Coronary artery (tissue), 2 donors: ENCODE measurements at regions not wholly inside any gene's neighbourhood (a gene's known extent, or its start where the extent isn't known, plus 50 kb on each side); places are given as distances from the start of the nearest gene placed in this dataset.
"Not testable (repeated sequence)": the region's sequence is repeated elsewhere in the genome, so short reads cannot be mapped to it uniquely, and the experiment has no call there.

Experiments used
- DNase-seq: peaks from one replicate; pipeline ENCODE4 v3.0.0-alpha.2; 2017; ENCODE audit warnings: low spot score
- H3K27ac ChIP-seq, 2 donors: fragments of 200-600 bp; sonication (generic); one replicate each; pipeline ENCODE4 v1.5.1; 2016 to 2019
- H3K4me3 ChIP-seq: fragments of 200-600 bp; sonication (generic); 2 replicates; pipeline ENCODE4 v1.5.1; 2016; ENCODE audit warnings: mild to moderate bottlenecking, moderate library complexity
- TF ChIP-seq, protein P1 (sequence below): fragments of 200-600 bp; sonication (generic); IDR thresholded peaks from one replicate; pipeline ENCODE4 v1.5.1; 2019; ENCODE audit warnings: antibody characterized with exemption

DNA sequence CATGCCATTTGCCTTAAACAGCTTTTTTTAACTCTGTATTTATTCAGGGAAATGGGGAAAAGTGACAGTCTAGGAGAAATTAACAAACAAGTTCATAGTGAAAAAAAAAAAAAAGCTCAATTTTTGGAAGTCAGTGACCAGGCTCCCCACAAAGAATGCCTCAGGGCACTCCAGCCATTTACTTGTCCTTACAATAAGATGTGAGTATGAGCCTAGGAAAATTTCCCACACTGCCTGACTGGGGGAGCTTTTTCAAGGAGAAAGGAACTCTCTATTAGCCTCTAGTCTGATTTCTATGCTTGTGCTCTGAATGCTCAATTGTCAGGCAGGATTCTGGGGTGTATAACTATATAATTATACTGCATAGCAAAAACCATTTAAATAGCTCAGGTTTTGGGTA, 74.9 kb upstream of the NRBF2 start:
- no peak for DNase-seq
- Histone ChIP-seq H3K4me3 (no peak overlapping the region), H3K27ac (no peak overlapping the region)
- TF ChIP-seq, protein P1, sequence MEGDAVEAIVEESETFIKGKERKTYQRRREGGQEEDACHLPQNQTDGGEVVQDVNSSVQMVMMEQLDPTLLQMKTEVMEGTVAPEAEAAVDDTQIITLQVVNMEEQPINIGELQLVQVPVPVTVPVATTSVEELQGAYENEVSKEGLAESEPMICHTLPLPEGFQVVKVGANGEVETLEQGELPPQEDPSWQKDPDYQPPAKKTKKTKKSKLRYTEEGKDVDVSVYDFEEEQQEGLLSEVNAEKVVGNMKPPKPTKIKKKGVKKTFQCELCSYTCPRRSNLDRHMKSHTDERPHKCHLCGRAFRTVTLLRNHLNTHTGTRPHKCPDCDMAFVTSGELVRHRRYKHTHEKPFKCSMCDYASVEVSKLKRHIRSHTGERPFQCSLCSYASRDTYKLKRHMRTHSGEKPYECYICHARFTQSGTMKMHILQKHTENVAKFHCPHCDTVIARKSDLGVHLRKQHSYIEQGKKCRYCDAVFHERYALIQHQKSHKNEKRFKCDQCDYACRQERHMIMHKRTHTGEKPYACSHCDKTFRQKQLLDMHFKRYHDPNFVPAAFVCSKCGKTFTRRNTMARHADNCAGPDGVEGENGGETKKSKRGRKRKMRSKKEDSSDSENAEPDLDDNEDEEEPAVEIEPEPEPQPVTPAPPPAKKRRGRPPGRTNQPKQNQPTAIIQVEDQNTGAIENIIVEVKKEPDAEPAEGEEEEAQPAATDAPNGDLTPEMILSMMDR, result no peak

DNA sequence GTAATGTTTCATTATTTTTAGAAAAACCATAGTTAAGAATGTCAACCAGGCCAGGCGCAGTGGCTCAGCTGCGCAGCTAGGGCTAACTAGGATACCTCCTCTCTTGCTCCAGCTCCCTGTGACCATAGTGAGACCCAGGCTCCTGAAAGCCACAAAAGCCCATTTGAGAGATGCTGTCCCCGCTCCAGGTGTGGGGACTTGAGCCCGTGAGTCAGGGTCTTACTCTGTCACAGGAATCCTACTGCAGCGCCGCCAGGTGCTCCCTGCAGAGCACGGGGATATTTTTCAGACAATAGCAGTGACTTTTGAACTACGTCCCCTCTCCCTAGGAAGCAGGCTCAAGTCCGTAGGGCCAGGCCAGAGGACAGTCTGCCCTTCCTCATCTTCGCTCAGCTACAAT, 75.6 kb upstream of the NRBF2 start:
- TF ChIP-seq, protein P1, result no peak
- no peak overlapping the region for H3K27ac ChIP-seq
- DNase-seq, result no peak
- H3K4me3 ChIP-seq, result no peak overlapping the region

DNA sequence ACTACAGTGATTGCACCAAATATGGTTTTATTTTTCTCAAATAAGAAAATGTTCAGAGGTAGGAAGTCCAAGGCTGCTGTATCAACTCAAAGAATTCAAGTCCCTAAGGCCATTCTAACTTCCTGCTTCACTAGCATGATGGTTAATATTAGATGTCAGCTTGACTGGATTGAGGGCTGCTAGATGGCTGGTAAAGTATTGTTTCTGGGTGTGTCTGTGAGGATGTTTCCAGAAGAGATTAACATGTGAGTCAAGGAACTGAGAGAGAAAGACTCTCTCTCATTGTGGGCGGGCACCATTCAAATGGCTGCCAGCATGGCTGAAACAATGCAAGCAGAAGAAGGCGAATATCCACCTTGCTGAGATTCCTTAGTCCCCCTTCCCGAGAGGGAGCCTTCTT, 77.4 kb upstream of the NRBF2 start:
- TF ChIP-seq, protein P1, result no peak
- Histone ChIP-seq H3K27ac (no peak overlapping the region), H3K4me3 (no peak overlapping the region)
- no peak for DNase-seq

DNA sequence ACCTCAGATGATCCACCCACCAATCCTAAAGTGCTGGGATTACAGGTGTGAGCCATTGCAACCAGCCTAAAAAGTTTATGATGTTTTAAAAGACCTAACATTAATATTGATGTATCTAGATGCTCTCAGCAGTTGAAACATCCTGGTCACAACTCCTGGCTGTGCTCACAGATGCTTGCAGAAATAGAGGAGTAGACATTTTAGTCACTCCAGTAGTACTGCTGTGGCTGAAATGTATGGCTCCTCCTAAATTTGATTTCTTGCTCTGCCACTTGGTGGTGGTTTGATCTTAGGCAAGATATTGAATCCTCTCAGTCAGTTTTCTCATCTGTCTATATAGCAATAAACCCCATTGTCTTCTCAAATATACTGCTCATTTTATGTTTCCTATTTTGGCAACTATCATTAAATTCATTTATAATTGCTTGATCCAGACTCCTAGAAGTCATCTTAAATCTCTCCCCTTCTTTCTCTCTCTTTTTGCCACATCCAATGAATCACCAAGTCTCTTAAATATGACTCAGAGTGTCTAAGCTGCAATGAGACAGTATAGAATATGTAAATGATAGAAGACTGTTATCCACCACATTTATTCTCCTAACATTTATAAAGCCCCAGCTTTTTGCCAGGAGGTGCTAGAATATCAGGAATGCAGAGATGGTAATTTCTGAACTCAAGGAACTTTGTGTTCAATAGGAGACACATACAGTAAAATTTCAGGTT, 78.1 kb upstream of the NRBF2 start:
- TF ChIP-seq, protein P1, result no peak
- no peak for DNase-seq
- no peak overlapping the region for H3K27ac ChIP-seq
- H3K4me3 ChIP-seq, result no peak overlapping the region

DNA sequence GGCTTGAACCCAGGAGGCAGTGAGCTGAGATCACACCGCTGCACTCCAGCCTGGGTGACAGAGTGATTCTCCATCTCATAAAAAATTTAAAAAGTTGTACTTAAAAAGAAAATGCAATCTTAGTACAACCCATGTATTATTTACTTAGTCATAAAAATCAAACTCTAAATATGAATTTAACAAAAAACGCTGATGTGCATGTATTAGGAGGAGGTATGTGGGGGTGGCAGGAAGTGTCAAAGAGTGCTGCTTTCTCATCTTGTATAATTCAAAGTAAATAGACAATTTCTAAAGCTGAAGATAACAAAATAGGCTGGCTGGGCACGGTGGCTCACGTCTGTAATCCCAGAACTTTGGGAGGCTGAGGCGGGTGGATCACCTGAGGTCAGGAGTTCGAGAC, 81.0 kb upstream of the NRBF2 start:
- no peak overlapping the region for H3K27ac ChIP-seq
- TF ChIP-seq, protein P1, result no peak
- no peak overlapping the region for H3K4me3 ChIP-seq
- no peak for DNase-seq

DNA sequence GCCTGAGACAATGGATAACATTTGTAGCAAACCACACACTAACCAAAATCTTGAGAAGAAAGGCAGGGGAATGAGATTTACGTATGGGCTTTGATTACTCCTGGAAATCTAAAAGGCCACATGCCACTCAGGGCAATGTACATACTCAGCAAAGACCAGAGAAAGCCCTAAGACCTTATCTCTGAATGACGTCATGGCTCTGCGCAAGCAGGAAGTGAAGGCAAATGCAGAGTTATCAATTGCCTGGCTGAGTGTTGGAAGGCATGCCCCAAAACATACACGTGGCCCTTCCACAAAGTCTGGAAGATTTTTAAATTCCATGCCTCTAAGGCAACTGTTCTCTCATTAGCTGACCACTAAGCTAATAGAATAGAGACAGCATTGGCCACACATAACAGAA, 90.9 kb upstream of the NRBF2 start:
- TF ChIP-seq, protein P1, result no peak
- DNase-seq, result no peak
- Histone ChIP-seq H3K4me3 (no peak overlapping the region), H3K27ac (no peak overlapping the region)

DNA sequence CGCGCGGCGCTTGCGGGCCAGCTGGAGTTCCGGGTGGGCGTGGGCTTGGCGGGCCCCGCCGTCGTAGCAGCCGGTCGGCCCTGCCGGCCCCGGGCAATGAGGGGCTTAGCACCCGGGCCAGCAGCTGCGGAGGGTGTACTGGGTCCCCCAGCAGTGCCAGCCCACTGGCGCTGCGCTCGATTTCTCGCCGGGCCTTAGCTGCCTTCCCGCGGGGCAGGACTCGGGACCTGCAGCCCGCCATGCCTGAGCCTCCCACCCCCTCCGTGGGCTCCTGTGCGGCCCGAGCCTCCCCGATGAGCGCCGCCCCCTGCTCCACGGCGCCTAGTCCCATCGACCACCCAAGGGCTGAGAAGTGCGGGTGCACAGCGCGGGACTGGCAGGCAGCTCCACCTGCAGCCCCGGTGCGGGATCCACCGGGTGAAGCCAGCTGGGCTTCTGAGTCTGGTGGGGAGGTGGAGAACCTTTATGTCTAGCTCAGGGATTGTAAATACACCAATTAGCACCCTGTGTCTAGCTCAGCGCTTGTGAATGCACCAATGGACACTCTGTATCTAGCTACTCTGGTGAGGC, 99.4 kb upstream of the NRBF2 start:
- H3K4me3 ChIP-seq, H3K27ac ChIP-seq, DNase-seq: not testable (repeated sequence)
